Pancreas (tissue), 10 donors: ENCODE measurements at regions not wholly inside any gene's neighbourhood (a gene's known extent, or its start where the extent isn't known, plus 50 kb on each side); places are given as distances from the start of the nearest gene placed in this dataset.
A peak's percentile ranks its signal among the peaks of the same experiment; 100 is the strongest.

Experiments used
- ATAC-seq, 4 donors: fragments of 200-7000 bp; cut with Tn5 transposase; one replicate each; pipeline versions ENCODE4 v1.8.0 to v1.9.1; 2020; ENCODE audit warnings: mild to moderate bottlenecking in 4 of 4, moderate library complexity in 4 of 4
- DNase-seq, 6 donors: peaks; one replicate each; pipeline ENCODE4 v3.0.0-alpha.2; 2020
- FAIRE-seq: peaks from 2 replicates; lab custom pipeline; 2012; peaks lifted over from hg19 to GRCh38; lab: Jason Lieb, UNC
- H3K27ac ChIP-seq, 4 donors: fragments of 200-600 bp; sonication (generic); 1 replicate in 3 of 4; 2 replicates in 1 of 4; pipeline versions ENCODE4 v1.5.0 to v1.8.0; 2020
- H3K27me3 ChIP-seq, 4 donors: fragments of 200-600 bp; one replicate each; pipeline ENCODE4 v1.8.0; 2021
- H3K36me3 ChIP-seq, 3 donors: fragments of 200-600 bp; sonication (generic) in 1 of 3; one replicate each; pipeline versions ENCODE4 v1.5.0 to v1.8.0; 2020 to 2021
- H3K4me1 ChIP-seq, 3 donors: fragments of 200-600 bp; one replicate each; pipeline ENCODE4 v1.8.0; 2021
- H3K4me3 ChIP-seq, 4 donors: fragments of 200-600 bp; sonication (generic) in 2 of 4; one replicate each; pipeline versions ENCODE4 v1.5.0 to v1.8.0; 2020 to 2021
- H3K9me3 ChIP-seq, 4 donors: fragments of 200-600 bp; one replicate each; pipeline ENCODE4 v1.8.0; 2021
- WGBS, 2 donors: extraction: QIAGEN DNeasy Blood & Tissue Kit; methylation state at CpG; one replicate each; pipeline ENCODE4 v1.1.7; 2013; 5-methylcytosine and 5-hydroxymethylcytosine counted together
- intact Hi-C, 3 donors: fragments of 100-400 bp; cut with DNase I; formaldehyde crosslinking; loops; one replicate each; pipeline versions ENCODE4 v1.11.1 to v1.14.2; 2022
- TF ChIP-seq, protein P1 (sequence below), 4 donors: fragments of 200-600 bp; sonication (generic) in 3 of 4; IDR thresholded peaks; one replicate each; pipeline versions ENCODE4 v1.5.0 to v1.8.0; 2021; ENCODE audit warnings: antibody characterized with exemption in 4 of 4
- donor health status: healthy with polysubstance abuse.
- donor health status: DM: no; HTN: no; CAD: no; lungs with moderate emphysema.
- donor health status: DM: no; HTN: no; CAD: no.
- donor health status: control.
- donor health status: control.
- donor health status: Bipolar disorder and iron deficiency.
- donor health status: DM: yes; HTN: yes; CAD: no.
- donor health status: DM: no; HTN: no; CAD: no.
- donor health status: DM: no; HTN: no; CAD: no.
- donor health status: DM: yes; HTN: yes; CAD: no.

DNA sequence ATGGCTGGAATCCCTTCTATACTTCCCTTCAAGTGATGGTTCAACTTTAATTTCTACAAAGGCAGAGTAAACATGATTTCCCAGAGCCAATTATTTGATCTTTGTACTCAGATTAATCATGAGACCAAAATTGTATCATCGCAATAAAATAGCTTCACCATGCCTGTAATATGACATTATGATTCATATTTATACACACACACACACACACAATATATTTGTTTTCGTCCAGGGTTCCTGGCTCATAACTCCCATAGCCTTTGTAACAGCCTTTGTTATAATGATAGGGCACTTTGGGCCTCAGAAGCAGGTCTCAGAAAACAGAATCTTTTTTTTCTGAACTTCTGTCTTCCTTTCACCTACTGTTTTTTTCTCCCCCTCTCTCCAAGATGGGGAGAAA lies 270.6 kb downstream of the ADGRA3 start:
- no peaks in the 10 kb centered on the region for H3K27me3 ChIP-seq
- no peak for ATAC-seq
- DNase-seq, result no peak
- no peaks in the 10 kb centered on the region for H3K9me3 ChIP-seq
- H3K36me3 ChIP-seq, result no peaks in the 10 kb centered on the region
- H3K27ac ChIP-seq, result no peak overlapping the region
- H3K4me3 ChIP-seq, result no peak overlapping the region
- no peak for FAIRE-seq
- 69 to 74% methylated on average over 2 of the region's 2 CpGs for WGBS, 2 donors
- no peaks in the 10 kb centered on the region for H3K4me1 ChIP-seq
- TF ChIP-seq, protein P1, sequence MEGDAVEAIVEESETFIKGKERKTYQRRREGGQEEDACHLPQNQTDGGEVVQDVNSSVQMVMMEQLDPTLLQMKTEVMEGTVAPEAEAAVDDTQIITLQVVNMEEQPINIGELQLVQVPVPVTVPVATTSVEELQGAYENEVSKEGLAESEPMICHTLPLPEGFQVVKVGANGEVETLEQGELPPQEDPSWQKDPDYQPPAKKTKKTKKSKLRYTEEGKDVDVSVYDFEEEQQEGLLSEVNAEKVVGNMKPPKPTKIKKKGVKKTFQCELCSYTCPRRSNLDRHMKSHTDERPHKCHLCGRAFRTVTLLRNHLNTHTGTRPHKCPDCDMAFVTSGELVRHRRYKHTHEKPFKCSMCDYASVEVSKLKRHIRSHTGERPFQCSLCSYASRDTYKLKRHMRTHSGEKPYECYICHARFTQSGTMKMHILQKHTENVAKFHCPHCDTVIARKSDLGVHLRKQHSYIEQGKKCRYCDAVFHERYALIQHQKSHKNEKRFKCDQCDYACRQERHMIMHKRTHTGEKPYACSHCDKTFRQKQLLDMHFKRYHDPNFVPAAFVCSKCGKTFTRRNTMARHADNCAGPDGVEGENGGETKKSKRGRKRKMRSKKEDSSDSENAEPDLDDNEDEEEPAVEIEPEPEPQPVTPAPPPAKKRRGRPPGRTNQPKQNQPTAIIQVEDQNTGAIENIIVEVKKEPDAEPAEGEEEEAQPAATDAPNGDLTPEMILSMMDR (IDR thresholded peaks at IDR 0.05), result no peak
- intact Hi-C loops, result no loop called here

DNA sequence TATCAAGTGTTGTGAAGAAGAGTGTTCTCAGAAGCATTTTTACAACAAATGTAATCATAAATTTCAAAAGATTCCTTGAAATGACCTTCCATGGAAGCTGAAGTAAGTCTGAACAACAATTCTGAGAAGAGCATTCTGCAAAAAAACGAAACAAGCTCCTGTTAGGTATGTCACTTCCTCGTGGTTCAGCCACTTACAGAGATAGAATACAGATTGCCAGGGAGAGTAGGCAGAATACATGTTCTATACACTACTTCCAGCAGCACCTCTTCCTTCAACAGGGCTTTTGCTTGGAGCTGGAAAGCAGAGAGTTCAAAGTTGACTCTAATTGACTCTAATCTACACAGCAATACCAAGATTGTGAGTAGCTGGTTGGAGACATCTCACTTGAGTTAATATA lies 274.5 kb downstream of the ADGRA3 start:
- no peak overlapping the region for H3K4me3 ChIP-seq
- intact Hi-C loops, result no loop called here
- ATAC-seq (no peak), DNase-seq (no peak), FAIRE-seq (no peak)
- H3K36me3 ChIP-seq, result no peaks in the 10 kb centered on the region
- TF ChIP-seq, protein P1 (IDR thresholded peaks at IDR 0.05), result no peak
- no peaks in the 10 kb centered on the region for H3K4me1 ChIP-seq
- WGBS, 2 donors, result 19 to 43% methylated on average over 2 of the region's 2 CpGs
- H3K9me3 ChIP-seq, result no peaks in the 10 kb centered on the region
- H3K27me3 ChIP-seq, result no peaks in the 10 kb centered on the region
- no peak overlapping the region for H3K27ac ChIP-seq

DNA sequence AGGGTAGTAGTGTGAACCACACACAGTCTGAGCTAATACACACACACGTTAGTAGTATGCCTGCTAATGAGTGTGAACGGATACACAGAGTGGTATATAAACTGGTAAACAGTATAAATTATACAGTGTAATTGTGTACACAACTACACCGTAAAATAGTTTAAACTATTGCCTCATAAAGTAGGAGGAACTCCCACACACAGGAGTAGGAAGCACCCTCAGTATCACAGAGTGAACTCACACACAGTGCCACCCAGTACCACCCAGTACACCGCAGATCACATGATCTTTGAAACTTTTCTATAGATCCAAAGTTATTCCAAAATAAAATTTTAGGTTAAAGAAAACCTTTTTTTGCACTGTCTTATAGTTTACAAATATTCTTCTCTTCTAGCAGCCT lies 275.1 kb downstream of the ADGRA3 start:
- no peak for DNase-seq
- intact Hi-C loops, result no loop called here
- H3K27me3 ChIP-seq, result no peaks in the 10 kb centered on the region
- WGBS, 2 donors, result 72 to 77% methylated on average over 4 of the region's 4 CpGs
- no peak for ATAC-seq
- TF ChIP-seq, protein P1 (IDR thresholded peaks at IDR 0.05), result no peak
- H3K36me3 ChIP-seq, result no peaks in the 10 kb centered on the region
- FAIRE-seq, result no peak
- H3K4me3 ChIP-seq, result no peak overlapping the region
- H3K27ac ChIP-seq, result no peak overlapping the region
- no peaks in the 10 kb centered on the region for H3K9me3 ChIP-seq
- no peaks in the 10 kb centered on the region for H3K4me1 ChIP-seq

DNA sequence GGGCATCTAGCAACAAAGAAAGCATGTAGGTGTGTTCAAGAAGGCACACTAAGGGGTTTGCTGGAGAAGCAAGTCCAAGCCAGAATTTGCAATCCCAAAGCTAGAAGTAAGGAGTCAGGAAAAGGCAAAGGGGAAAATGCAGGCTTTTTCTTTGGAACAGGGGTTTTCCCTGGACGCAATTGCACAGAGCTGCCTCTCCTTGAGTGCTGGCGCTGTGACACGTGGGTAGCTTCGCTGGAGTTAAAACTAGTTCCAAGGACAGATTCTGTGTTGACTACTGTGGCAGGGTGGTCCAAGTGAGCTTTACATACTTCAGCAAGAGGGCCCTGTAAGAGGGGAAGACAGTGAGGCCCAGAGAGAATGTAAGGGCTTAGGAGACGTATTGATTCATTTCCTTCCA lies 277.1 kb downstream of the ADGRA3 start:
- H3K4me1 ChIP-seq, result no peaks in the 10 kb centered on the region
- no peak for FAIRE-seq
- no peak overlapping the region for H3K27ac ChIP-seq
- ATAC-seq, result peak in 3 of 4 donors; percentile 50 to 59 (median 57)
- TF ChIP-seq, protein P1 (IDR thresholded peaks at IDR 0.05), result no peak
- DNase-seq, result no peak
- H3K36me3 ChIP-seq, result no peaks in the 10 kb centered on the region
- H3K4me3 ChIP-seq, result no peak overlapping the region
- intact Hi-C loops, result no loop called here
- WGBS, 2 donors, result 33 to 48% methylated on average over 5 of the region's 5 CpGs
- no peaks in the 10 kb centered on the region for H3K9me3 ChIP-seq
- H3K27me3 ChIP-seq, result no peaks in the 10 kb centered on the region

DNA sequence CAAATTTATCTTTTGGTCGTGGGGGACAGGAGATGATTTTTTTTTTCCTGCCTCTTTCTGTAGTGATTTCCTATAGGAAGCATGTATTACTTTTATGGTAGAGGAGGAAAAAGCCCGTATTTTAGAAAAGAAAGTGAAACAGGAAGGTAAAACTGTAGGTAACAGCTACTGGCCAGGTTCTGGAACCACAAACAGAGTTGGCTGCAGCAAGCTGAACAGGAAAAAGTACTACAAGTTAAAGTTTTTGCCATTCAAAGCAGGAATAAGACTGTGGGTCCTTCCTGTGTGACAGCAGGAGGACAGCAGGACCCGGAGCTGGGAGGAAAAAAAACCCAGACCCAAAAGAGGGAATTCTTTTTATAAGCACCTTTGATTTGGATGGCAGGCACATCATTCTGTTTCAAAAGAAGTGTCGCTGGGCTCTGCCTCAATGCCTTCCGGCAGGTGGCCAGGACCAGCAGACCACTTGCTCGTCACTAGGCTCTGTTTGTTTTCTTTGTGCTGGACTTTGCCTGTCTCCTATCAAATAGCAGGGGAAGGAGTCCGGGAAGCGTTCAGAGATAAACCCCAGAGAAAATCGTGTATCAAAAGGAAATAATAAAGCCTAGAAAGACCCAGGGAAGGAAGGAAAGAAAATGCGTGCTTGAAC lies 277.9 kb downstream of the ADGRA3 start:
- peak; percentile 35 to 77 (median 72) for ATAC-seq
- TF ChIP-seq, protein P1 (IDR thresholded peaks at IDR 0.05), result no peak
- H3K27ac ChIP-seq, result no peak overlapping the region
- no peaks in the 10 kb centered on the region for H3K4me1 ChIP-seq
- H3K27me3 ChIP-seq, result no peaks in the 10 kb centered on the region
- H3K4me3 ChIP-seq, result peak overlapping the region in 1 of 4 donors; percentile 31
- peak in 1 of 6 donors; percentile 15 for DNase-seq
- H3K36me3 ChIP-seq, result no peaks in the 10 kb centered on the region
- H3K9me3 ChIP-seq, result no peaks in the 10 kb centered on the region
- FAIRE-seq, result no peak
- intact Hi-C loops, result no loop called here
- WGBS, 2 donors, result 11 to 16% methylated on average over 10 of the region's 10 CpGs
